ENCODE measurements at regions not wholly inside any gene's neighbourhood (a gene's known extent, or its start where the extent isn't known, plus 50 kb on each side); places are given as distances from the start of the nearest gene placed in this dataset.
A peak's percentile ranks its signal among the peaks of the same experiment; 100 is the strongest.

DNA sequence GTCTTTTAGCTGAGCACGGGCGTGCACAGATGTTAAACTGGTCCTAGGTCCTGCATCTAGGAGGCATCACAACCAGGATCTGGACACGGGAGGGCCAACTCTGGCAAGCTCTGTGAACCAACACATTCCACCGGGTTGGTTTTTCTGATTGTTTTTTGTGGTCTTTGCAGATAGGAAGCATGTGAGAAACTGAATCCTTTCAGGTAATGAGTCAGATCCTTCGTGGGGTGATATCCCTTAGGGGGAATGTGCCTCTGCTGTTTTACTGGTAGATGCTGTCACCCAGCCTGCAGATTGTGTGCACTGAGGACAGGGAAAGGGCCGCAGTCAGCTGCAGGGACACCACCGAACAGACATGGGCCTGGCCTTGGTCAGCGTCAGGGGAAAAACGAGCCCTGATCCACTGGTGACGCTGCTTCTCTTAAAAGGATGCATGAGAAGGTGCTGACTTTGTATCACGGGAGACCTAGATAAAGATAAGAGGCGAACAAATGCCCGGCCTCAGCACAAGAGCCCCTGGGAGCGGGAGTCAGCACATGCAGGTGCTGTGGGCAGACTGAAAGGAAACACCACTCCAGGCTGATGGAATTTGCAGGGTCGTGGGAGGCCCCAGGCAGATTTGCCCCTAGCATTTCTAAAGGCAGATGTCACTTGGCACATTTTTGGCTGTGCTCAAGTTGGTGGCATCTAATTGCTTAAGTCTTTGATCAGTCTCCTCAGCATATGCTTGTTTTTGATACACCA lies 51.1 kb downstream of the DOP1B start:
- Mint-ChIP-seq H3K4me3 (peak overlapping the region; percentile 64), H3K4me1 (ENCODE audit: low read depth) (peaks cover 90% of the 10 kb centered on the region), H3K9me3 (no peaks in the 10 kb centered on the region), H3K27ac (peak overlapping the region; percentile 84), H3K27me3 (ENCODE audit: insufficient read depth) (peaks cover 2% of the 10 kb centered on the region), H3K36me3 (ENCODE audit: low read depth) (peaks cover 14% of the 10 kb centered on the region)
- TF ChIP-seq, protein P1, sequence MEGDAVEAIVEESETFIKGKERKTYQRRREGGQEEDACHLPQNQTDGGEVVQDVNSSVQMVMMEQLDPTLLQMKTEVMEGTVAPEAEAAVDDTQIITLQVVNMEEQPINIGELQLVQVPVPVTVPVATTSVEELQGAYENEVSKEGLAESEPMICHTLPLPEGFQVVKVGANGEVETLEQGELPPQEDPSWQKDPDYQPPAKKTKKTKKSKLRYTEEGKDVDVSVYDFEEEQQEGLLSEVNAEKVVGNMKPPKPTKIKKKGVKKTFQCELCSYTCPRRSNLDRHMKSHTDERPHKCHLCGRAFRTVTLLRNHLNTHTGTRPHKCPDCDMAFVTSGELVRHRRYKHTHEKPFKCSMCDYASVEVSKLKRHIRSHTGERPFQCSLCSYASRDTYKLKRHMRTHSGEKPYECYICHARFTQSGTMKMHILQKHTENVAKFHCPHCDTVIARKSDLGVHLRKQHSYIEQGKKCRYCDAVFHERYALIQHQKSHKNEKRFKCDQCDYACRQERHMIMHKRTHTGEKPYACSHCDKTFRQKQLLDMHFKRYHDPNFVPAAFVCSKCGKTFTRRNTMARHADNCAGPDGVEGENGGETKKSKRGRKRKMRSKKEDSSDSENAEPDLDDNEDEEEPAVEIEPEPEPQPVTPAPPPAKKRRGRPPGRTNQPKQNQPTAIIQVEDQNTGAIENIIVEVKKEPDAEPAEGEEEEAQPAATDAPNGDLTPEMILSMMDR (IDR thresholded peaks at IDR 0.05): no peak
- DNase-seq: peak; percentile 70

DNA sequence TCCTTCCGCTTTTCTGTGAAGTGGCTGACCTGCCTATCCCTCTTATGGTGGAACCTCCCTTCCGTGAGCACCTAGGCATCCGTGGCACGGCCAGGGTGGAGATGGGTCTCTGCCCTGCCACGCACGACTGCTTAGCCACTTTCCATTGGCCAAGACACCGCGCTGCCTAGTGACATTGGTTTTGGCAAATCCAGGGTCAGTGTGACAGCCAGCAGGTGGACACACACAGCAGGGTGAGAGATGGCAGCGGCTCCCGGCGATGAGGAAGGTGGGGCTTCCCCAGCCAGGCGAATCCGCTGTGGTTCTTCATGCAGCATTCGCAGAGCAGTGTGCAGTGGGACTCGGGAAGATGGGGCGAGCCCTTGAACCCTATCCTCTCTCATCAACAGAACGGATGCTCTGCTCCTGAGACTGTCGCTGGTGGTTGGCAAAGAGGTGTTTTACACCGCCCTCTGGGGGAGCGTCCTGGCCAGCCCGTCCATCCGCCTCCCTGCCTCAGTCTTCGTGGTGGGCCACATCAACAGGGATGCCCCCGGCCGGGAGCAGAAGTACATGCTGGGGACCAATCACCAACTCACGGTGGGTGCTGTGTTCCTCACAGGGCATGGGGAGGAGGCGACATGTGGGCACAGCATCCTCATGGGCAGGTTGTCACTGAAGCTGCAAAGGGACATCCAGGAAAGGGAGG lies 51.8 kb downstream of the DOP1B start:
- TF ChIP-seq, protein P1 (IDR thresholded peaks at IDR 0.05): no peak
- H3K4me1 Mint-ChIP-seq (ENCODE audit: low read depth): peaks cover 87% of the 10 kb centered on the region
- peaks cover 2% of the 10 kb centered on the region for H3K27me3 Mint-ChIP-seq (ENCODE audit: insufficient read depth)

GRCh38 chr21:36209626-36210171 lies 53.1 kb downstream of the DOP1B start:
- Mint-ChIP-seq H3K4me3 (peak overlapping the region; percentile 60), H3K27ac (peak overlapping the region; percentile 97), H3K36me3 (ENCODE audit: low read depth) (peaks cover 19% of the 10 kb centered on the region), H3K9me3 (no peaks in the 10 kb centered on the region), H3K27me3 (ENCODE audit: insufficient read depth) (peaks cover 2% of the 10 kb centered on the region), H3K4me1 (ENCODE audit: low read depth) (peaks cover 76% of the 10 kb centered on the region)
- TF ChIP-seq, protein P1 (IDR thresholded peaks at IDR 0.05): peak; percentile 85
- peak; percentile 68 for DNase-seq

More for the DNA sequence above, 51.8 kb downstream of the DOP1B start:
- DNase-seq: no peak
- H3K9me3 Mint-ChIP-seq: no peaks in the 10 kb centered on the region
- H3K27ac Mint-ChIP-seq: peak overlapping the region; percentile 40; the same call in 1 of the 2 replicates
- peaks cover 14% of the 10 kb centered on the region for H3K36me3 Mint-ChIP-seq (ENCODE audit: low read depth)
- no peak overlapping the region for H3K4me3 Mint-ChIP-seq

GRCh38 chr21:36210779-36211659 lies 54.4 kb downstream of the DOP1B start:
- DNase-seq: no peak

More at GRCh38 chr21:36210779-36211659, 54.4 kb downstream of the DOP1B start:
- H3K4me1 Mint-ChIP-seq (ENCODE audit: low read depth): peaks cover 67% of the 10 kb centered on the region
- H3K36me3 Mint-ChIP-seq (ENCODE audit: low read depth): peaks cover 19% of the 10 kb centered on the region
- H3K4me3 Mint-ChIP-seq: peak overlapping the region; percentile 78
- H3K27me3 Mint-ChIP-seq (ENCODE audit: insufficient read depth): no peaks in the 10 kb centered on the region; the same call in none of the 2 replicates
- TF ChIP-seq, protein P1 (IDR thresholded peaks at IDR 0.05): no peak
- peak overlapping the region; percentile 97 for H3K27ac Mint-ChIP-seq
- H3K9me3 Mint-ChIP-seq: no peaks in the 10 kb centered on the region
